SU-DHL-6 (cell line): ENCODE measurements at regions not wholly inside any gene's neighbourhood (a gene's known extent, or its start where the extent isn't known, plus 50 kb on each side); places are given as distances from the start of the nearest gene placed in this dataset.

Experiments
- H2AFZ ChIP-seq: fragments of 200-600 bp; sonication (generic); 2 replicates; pipeline ENCODE4 v1.6.1; 2014; ENCODE audit warnings: low read depth, mild to moderate bottlenecking, moderate library complexity, mixed read lengths, antibody characterized with exemption, low read length; ENCODE audit not compliant: severe bottlenecking
- H3F3A ChIP-seq: fragments of 200-600 bp; shearing (Covaris generic); 2 replicates; pipeline ENCODE4 v1.6.0; 2016; ENCODE audit warnings: antibody characterized with exemption, mild to moderate bottlenecking; ENCODE audit not compliant: insufficient read depth
- H3K27ac ChIP-seq: fragments of 200-600 bp; sonication (generic); 2 replicates; pipeline ENCODE4 v1.5.1; 2016; ENCODE audit warnings: low read depth, mild to moderate bottlenecking, low read length, moderate library complexity, mixed read lengths
- H3K27me3 ChIP-seq: fragments of 200-600 bp; sonication (generic), shearing (Covaris generic); 2 replicates; pipeline ENCODE4 v1.6.0; 2014; ENCODE audit warnings: mild to moderate bottlenecking, low read length
- H3K36me3 ChIP-seq: fragments of 200-600 bp; sonication (generic); 2 replicates; pipeline ENCODE4 v1.6.1; 2014; ENCODE audit warnings: mild to moderate bottlenecking, low read length, mixed read lengths
- H3K4me2 ChIP-seq: fragments of 300-600, 200-600 bp; shearing (Covaris generic), sonication (generic); 2 replicates; pipeline ENCODE4 v1.6.0; 2014; ENCODE audit warnings: low read length, low read depth, mild to moderate bottlenecking; ENCODE audit not compliant: poor library complexity, severe bottlenecking
- H3K4me3 ChIP-seq: fragments of 200-600 bp; sonication (generic); 2 replicates; pipeline ENCODE4 v1.5.1; 2014; ENCODE audit warnings: antibody characterized with exemption, low read length, mild to moderate bottlenecking, mixed read lengths; ENCODE audit not compliant: insufficient read depth, poor library complexity, severe bottlenecking
- H3K79me2 ChIP-seq: fragments of 200-600 bp; sonication (generic); 2 replicates; pipeline ENCODE4 v1.6.1; 2014; ENCODE audit warnings: mild to moderate bottlenecking, low read length, moderate library complexity; ENCODE audit not compliant: insufficient read depth
- H3K9ac ChIP-seq: fragments of 200-600 bp; sonication (generic); 2 replicates; pipeline ENCODE4 v1.7.0; 2014; ENCODE audit warnings: mild to moderate bottlenecking, low read length
- H3K9me2 ChIP-seq: fragments of 200-600 bp; sonication (generic); replicated peaks from 2 replicates; pipeline ENCODE4 v1.6.1; 2014; ENCODE audit warnings: low read length; ENCODE audit not compliant: insufficient read depth
- H3K9me3 ChIP-seq: fragments of 200-600 bp; sonication (generic); 2 replicates; pipeline ENCODE4 v1.6.1; 2014; ENCODE audit warnings: low read length, mixed read lengths; ENCODE audit not compliant: insufficient read depth
- H4K20me1 ChIP-seq: fragments of 200-600 bp; sonication (generic); 2 replicates; pipeline ENCODE4 v1.6.1; 2014; ENCODE audit warnings: low read depth, mild to moderate bottlenecking, antibody characterized with exemption, low read length, moderate library complexity, mixed read lengths
- EZH2phosphoT487 ChIP-seq: fragments of 200-600 bp; sonication (generic), shearing (Covaris generic); conservative IDR thresholded peaks from 2 replicates; pipeline ENCODE4 v1.6.1; 2018; ENCODE audit warnings: mild to moderate bottlenecking, antibody characterized with exemption, low read length, moderate library complexity, mixed read lengths
- TF ChIP-seq, protein P1 (sequence below): fragments of 200-600 bp; sonication (generic); IDR thresholded peaks from one replicate; pipeline ENCODE4 v1.5.1; 2017; ENCODE audit warnings: antibody characterized with exemption, mild to moderate bottlenecking, low read length, moderate library complexity; ENCODE audit not compliant: insufficient read depth, poor library complexity, severe bottlenecking

DNA sequence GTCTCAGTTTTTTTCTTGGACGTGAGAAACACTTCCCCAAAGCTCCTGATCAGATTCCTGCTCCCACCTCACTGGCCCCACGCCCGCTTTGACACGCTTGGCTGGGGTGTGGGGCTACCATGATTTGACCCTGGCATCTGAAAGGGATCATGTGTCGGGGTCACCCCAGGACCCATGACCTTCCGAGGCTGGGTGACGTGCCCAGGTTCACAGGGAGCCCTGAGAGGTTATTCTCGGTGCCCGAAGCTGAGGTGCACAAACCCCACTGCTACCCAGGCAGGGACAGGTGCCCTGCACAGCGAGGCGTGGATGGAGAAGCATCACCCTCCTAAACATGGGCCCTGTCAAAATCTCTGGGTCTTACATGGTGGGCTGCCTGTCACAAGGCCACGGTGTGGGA, 404.1 kb downstream of the GALR1 start:
- H2AFZ ChIP-seq, result no peak overlapping the region
- H3K36me3 ChIP-seq, result no peaks in the 10 kb centered on the region
- no peak overlapping the region for H3K27ac ChIP-seq
- H3K79me2 ChIP-seq, result no peaks in the 10 kb centered on the region
- no peak overlapping the region for H3K4me3 ChIP-seq
- H3K27me3 ChIP-seq, result no peaks in the 10 kb centered on the region
- no peak overlapping the region for H3K4me2 ChIP-seq
- TF ChIP-seq, protein P1, sequence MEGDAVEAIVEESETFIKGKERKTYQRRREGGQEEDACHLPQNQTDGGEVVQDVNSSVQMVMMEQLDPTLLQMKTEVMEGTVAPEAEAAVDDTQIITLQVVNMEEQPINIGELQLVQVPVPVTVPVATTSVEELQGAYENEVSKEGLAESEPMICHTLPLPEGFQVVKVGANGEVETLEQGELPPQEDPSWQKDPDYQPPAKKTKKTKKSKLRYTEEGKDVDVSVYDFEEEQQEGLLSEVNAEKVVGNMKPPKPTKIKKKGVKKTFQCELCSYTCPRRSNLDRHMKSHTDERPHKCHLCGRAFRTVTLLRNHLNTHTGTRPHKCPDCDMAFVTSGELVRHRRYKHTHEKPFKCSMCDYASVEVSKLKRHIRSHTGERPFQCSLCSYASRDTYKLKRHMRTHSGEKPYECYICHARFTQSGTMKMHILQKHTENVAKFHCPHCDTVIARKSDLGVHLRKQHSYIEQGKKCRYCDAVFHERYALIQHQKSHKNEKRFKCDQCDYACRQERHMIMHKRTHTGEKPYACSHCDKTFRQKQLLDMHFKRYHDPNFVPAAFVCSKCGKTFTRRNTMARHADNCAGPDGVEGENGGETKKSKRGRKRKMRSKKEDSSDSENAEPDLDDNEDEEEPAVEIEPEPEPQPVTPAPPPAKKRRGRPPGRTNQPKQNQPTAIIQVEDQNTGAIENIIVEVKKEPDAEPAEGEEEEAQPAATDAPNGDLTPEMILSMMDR, result no peak
- no peak for TF ChIP-seq EZH2phosphoT487
- H3K9me3 ChIP-seq, result no peaks in the 10 kb centered on the region
- H3K9me2 ChIP-seq, result no peaks in the 10 kb centered on the region
- H3F3A ChIP-seq, result no peaks in the 10 kb centered on the region
- H4K20me1 ChIP-seq, result no peaks in the 10 kb centered on the region
- H3K9ac ChIP-seq, result no peak overlapping the region

DNA sequence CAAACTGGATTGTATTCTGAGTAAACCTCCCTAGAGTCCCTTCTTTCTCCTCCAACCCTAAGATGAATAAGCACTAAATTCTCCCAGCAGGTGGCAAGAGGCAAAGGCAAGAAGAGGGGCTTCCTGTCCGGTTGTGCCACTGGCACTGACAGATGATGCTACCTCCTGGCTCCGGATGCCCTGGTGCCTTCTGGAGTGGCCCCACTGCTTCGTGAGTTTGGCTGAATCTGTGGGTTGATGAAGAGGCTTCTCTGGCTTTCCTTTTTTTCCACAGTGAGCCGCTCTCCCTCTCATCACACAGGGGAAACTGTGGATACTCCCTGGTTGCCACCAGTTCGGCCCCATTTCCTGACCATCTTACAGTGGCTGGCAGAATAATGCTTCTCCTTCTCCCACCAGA, 404.7 kb downstream of the GALR1 start:
- Histone ChIP-seq H3K36me3 (no peaks in the 10 kb centered on the region), H2AFZ (no peak overlapping the region), H3K27ac (no peak overlapping the region), H3K4me3 (no peak overlapping the region), H3K9ac (no peak overlapping the region), H3K27me3 (no peaks in the 10 kb centered on the region), H3K9me3 (no peaks in the 10 kb centered on the region), H3K4me2 (no peak overlapping the region), H4K20me1 (no peaks in the 10 kb centered on the region), H3K9me2 (no peaks in the 10 kb centered on the region), H3K79me2 (no peaks in the 10 kb centered on the region), H3F3A (no peaks in the 10 kb centered on the region)
- TF ChIP-seq, protein P1, result no peak
- no peak for TF ChIP-seq EZH2phosphoT487

DNA sequence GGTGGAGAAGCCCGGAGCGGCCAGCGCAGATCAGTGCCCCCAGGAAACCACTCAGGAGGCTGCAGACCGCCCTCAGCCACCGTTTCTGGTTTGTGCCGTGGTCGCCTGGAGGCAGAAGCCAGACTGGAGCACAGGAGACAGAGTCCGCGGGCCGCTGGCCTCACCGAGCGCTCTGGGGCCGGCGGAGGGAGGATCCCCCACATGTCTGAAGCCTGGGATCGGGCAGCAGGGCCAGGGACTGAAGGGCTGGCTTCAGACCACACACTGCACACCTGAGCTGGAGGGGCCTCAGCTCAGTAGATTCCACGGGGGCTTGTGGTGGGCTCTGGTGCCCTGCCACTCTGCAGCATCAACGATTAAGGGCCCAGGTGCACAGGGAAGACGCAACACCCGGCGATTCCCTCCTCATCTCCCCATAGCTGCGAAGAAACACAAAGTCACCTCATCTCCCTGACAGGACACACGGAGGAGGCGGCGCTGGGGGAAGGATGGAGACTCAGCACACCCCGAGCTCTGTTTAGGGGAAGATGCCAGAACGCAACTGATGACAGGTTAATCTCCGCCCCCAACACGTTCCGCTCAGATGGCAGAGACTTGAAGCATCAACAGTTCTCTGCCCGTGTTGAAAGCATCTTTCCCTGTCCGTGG, 408.1 kb downstream of the GALR1 start:
- H3K9ac ChIP-seq, result no peak overlapping the region
- H3K27ac ChIP-seq, result no peak overlapping the region
- no peaks in the 10 kb centered on the region for H4K20me1 ChIP-seq
- no peaks in the 10 kb centered on the region for H3K36me3 ChIP-seq
- TF ChIP-seq EZH2phosphoT487, result no peak
- TF ChIP-seq, protein P1, result no peak
- no peaks in the 10 kb centered on the region for H3K27me3 ChIP-seq
- no peaks in the 10 kb centered on the region for H3F3A ChIP-seq
- H3K9me2 ChIP-seq, result no peaks in the 10 kb centered on the region
- H3K79me2 ChIP-seq, result no peaks in the 10 kb centered on the region
- no peak overlapping the region for H3K4me3 ChIP-seq
- H3K4me2 ChIP-seq, result no peak overlapping the region
- H2AFZ ChIP-seq, result no peak overlapping the region
- H3K9me3 ChIP-seq, result no peaks in the 10 kb centered on the region
